OCI-LY1 (cell line): ENCODE measurements at regions not wholly inside any gene's neighbourhood (a gene's known extent, or its start where the extent isn't known, plus 50 kb on each side); places are given as distances from the start of the nearest gene placed in this dataset.
"Not testable (repeated sequence)": the region's sequence is repeated elsewhere in the genome, so short reads cannot be mapped to it uniquely, and the experiment has no call there.

Experiments
- H2AFZ ChIP-seq: fragments of 200-600 bp; sonication (generic), shearing (Covaris generic); 2 replicates; pipeline ENCODE4 v1.6.0; 2014; ENCODE audit warnings: antibody characterized with exemption, mild to moderate bottlenecking, low read length
- H3F3A ChIP-seq: fragments of 200-600 bp; sonication (generic), shearing (Covaris generic); 2 replicates; pipeline ENCODE4 v1.6.0; 2014; ENCODE audit warnings: mild to moderate bottlenecking, antibody characterized with exemption, low read length, moderate library complexity; ENCODE audit not compliant: insufficient read depth
- H3K27ac ChIP-seq: fragments of 200-600 bp; sonication (generic); 2 replicates; pipeline ENCODE4 v1.5.1; 2014; ENCODE audit warnings: low read length, mixed run types, mild to moderate bottlenecking, low read depth; ENCODE audit not compliant: poor library complexity, severe bottlenecking
- H3K27me3 ChIP-seq: fragments of 200-600 bp; sonication (generic); 2 replicates; pipeline ENCODE4 v1.6.0; 2014; ENCODE audit warnings: antibody characterized with exemption, mild to moderate bottlenecking, low read length, moderate library complexity; ENCODE audit not compliant: insufficient read depth
- H3K36me3 ChIP-seq: fragments of 200-600 bp; sonication (generic); 2 replicates; pipeline ENCODE4 v1.6.1; 2014; ENCODE audit warnings: mild to moderate bottlenecking, antibody characterized with exemption, low read length, moderate library complexity, mixed read lengths; ENCODE audit not compliant: insufficient read depth
- H3K4me1 ChIP-seq: fragments of 200-600 bp; sonication (generic); 2 replicates; pipeline ENCODE4 v1.5.1; 2014; ENCODE audit warnings: mild to moderate bottlenecking, low read length, moderate library complexity; ENCODE audit not compliant: insufficient read depth, severe bottlenecking
- H3K4me2 ChIP-seq: fragments of 200-600 bp; sonication (generic), shearing (Covaris generic); 2 replicates; pipeline ENCODE4 v1.6.1; 2014; ENCODE audit warnings: low read length
- H3K4me3 ChIP-seq: fragments of 200-600 bp; sonication (generic); 2 replicates; pipeline ENCODE4 v1.5.1; 2014; ENCODE audit warnings: low read length, low read depth, mild to moderate bottlenecking, mixed read lengths; ENCODE audit not compliant: poor library complexity, severe bottlenecking
- H3K79me2 ChIP-seq: fragments of 200-600 bp; shearing (Covaris generic); 2 replicates; pipeline ENCODE4 v1.6.1; 2016; ENCODE audit warnings: mixed run types, low read length, mixed read lengths; ENCODE audit not compliant: insufficient read depth
- H3K9ac ChIP-seq: fragments of 200-600 bp; sonication (generic), shearing (Covaris generic); 2 replicates; pipeline ENCODE4 v1.6.1; 2014; ENCODE audit warnings: mild to moderate bottlenecking, low read length, mixed read lengths
- H3K9me2 ChIP-seq: fragments of 200-600 bp; sonication (generic), shearing (Covaris generic); 2 replicates; pipeline ENCODE4 v1.6.1; 2014; ENCODE audit warnings: low read depth, mild to moderate bottlenecking, low read length, mixed read lengths
- H3K9me3 ChIP-seq: fragments of 200-600 bp; shearing (Covaris generic); 2 replicates; pipeline ENCODE4 v1.6.1; 2014; ENCODE audit warnings: low read length, mixed read lengths
- H4K20me1 ChIP-seq: fragments of 200-600 bp; sonication (generic), shearing (Covaris generic); 2 replicates; pipeline ENCODE4 v1.6.0; 2016; ENCODE audit warnings: mild to moderate bottlenecking, low read length; ENCODE audit not compliant: insufficient read depth
- CTCF ChIP-seq: fragments of 200-600 bp; sonication (generic), shearing (Covaris generic); IDR thresholded peaks from 2 replicates; pipeline ENCODE4 v1.5.1; 2017; ENCODE audit warnings: mild to moderate bottlenecking, antibody characterized with exemption, low read length, moderate library complexity, mixed read lengths
- EZH2 ChIP-seq: fragments of 200-600 bp; sonication (generic), shearing (Covaris generic); IDR thresholded peaks from 2 replicates; pipeline ENCODE4 v1.8.0; 2017; ENCODE audit warnings: borderline replicate concordance, mixed run types, mild to moderate bottlenecking, antibody characterized with exemption, low read length, moderate library complexity, mixed read lengths

GRCh38 chr2:182548031-182548950, 121.5 kb upstream of the PDE1A start:
- H3K4me2 ChIP-seq = no peak overlapping the region
- H3K27me3 ChIP-seq = no peaks in the 10 kb centered on the region
- no peaks in the 10 kb centered on the region for H4K20me1 ChIP-seq
- no peaks in the 10 kb centered on the region for H3F3A ChIP-seq
- H2AFZ ChIP-seq = no peak overlapping the region
- no peaks in the 10 kb centered on the region for H3K9me2 ChIP-seq
- H3K36me3 ChIP-seq = no peaks in the 10 kb centered on the region
- H3K4me1 ChIP-seq = no peaks in the 10 kb centered on the region
- no peak overlapping the region for H3K27ac ChIP-seq
- H3K9ac ChIP-seq = no peak overlapping the region
- H3K79me2 ChIP-seq = no peaks in the 10 kb centered on the region
- no peak overlapping the region for H3K4me3 ChIP-seq
- no peaks in the 10 kb centered on the region for H3K9me3 ChIP-seq
- TF ChIP-seq CTCF (no peak), EZH2 (no peak)

GRCh38 chr2:182550234-182550633, 123.4 kb upstream of the PDE1A start:
- Histone ChIP-seq H3K4me1 (no peaks in the 10 kb centered on the region), H3K9me3 (no peaks in the 10 kb centered on the region), H4K20me1 (no peaks in the 10 kb centered on the region), H3K4me3 (no peak overlapping the region), H3K4me2 (no peak overlapping the region), H3K36me3 (no peaks in the 10 kb centered on the region), H3K9me2 (no peaks in the 10 kb centered on the region), H3K79me2 (no peaks in the 10 kb centered on the region), H3K9ac (no peak overlapping the region), H2AFZ (no peak overlapping the region), H3F3A (no peaks in the 10 kb centered on the region), H3K27me3 (no peaks in the 10 kb centered on the region), H3K27ac (no peak overlapping the region)
- TF ChIP-seq CTCF = no peak
- no peak for TF ChIP-seq EZH2

GRCh38 chr2:182552232-182552631, 125.4 kb upstream of the PDE1A start:
- not testable (repeated sequence) for H4K20me1 ChIP-seq, H3K4me2 ChIP-seq, H3K4me3 ChIP-seq, H2AFZ ChIP-seq, H3F3A ChIP-seq, H3K4me1 ChIP-seq, H3K9me2 ChIP-seq, H3K27ac ChIP-seq, H3K9me3 ChIP-seq, H3K79me2 ChIP-seq, H3K36me3 ChIP-seq, H3K9ac ChIP-seq, H3K27me3 ChIP-seq

- not testable (repeated sequence) for H3K27ac ChIP-seq, H2AFZ ChIP-seq
Observed at GRCh38 chr2:182552785-182553184, 125.9 kb upstream of the PDE1A start.

More at GRCh38 chr2:182552785-182553184, 125.9 kb upstream of the PDE1A start:
- not testable (repeated sequence) for H3K9me3 ChIP-seq, H3K4me1 ChIP-seq, H3K9me2 ChIP-seq, H3K27me3 ChIP-seq, H3K4me3 ChIP-seq, H3K9ac ChIP-seq, H3K36me3 ChIP-seq, H4K20me1 ChIP-seq, H3F3A ChIP-seq, H3K79me2 ChIP-seq, H3K4me2 ChIP-seq
